GM23338 (cell line): ENCODE measurements at regions not wholly inside any gene's neighbourhood (a gene's known extent, or its start where the extent isn't known, plus 50 kb on each side); places are given as distances from the start of the nearest gene placed in this dataset.

ENCODE experiments used
- ATAC-seq: fragments of 200-7000 bp; cut with Tn5 transposase; 3 replicates; pipeline ENCODE4 v1.9.1; 2020
- DNase-seq: peaks from one replicate; pipeline ENCODE4 v3.0.0-alpha.2; 2015; ENCODE audit warnings: low spot score
- H2AFZ ChIP-seq: fragments of 200-600 bp; sonication (generic); 2 replicates; pipeline ENCODE4 v1.8.0; 2016; ENCODE audit warnings: antibody characterized with exemption, mild to moderate bottlenecking, moderate library complexity
- H3F3A ChIP-seq: fragments of 200-600 bp; sonication (generic); replicated peaks from 2 replicates; pipeline ENCODE4 v1.8.0; 2017; ENCODE audit warnings: antibody characterized with exemption, mixed run types, low read depth
- H3K27ac ChIP-seq: fragments of 200-600 bp; sonication (generic); 2 replicates; pipeline ENCODE4 v1.6.1; 2016; ENCODE audit warnings: low read depth
- H3K27me3 ChIP-seq: fragments of 200-600 bp; sonication (generic); 2 replicates; pipeline ENCODE4 v1.8.0; 2016; ENCODE audit warnings: mild to moderate bottlenecking, mixed run types, moderate library complexity; ENCODE audit not compliant: insufficient read depth
- H3K36me3 ChIP-seq: fragments of 200-600 bp; sonication (generic); 2 replicates; pipeline ENCODE4 v1.8.0; 2016; ENCODE audit warnings: mild to moderate bottlenecking; ENCODE audit not compliant: insufficient read depth
- H3K4me1 ChIP-seq: fragments of 200-600 bp; sonication (generic); 2 replicates; pipeline ENCODE4 v1.8.0; 2016; ENCODE audit warnings: mild to moderate bottlenecking, moderate library complexity; ENCODE audit not compliant: insufficient read depth
- H3K4me2 ChIP-seq: fragments of 200-600 bp; sonication (generic); 2 replicates; pipeline ENCODE4 v1.7.1; 2017; ENCODE audit warnings: mixed run types
- H3K4me3 ChIP-seq: fragments of 200-600 bp; sonication (generic); 2 replicates; pipeline ENCODE4 v1.6.1; 2016; ENCODE audit warnings: mixed run types
- H3K79me2 ChIP-seq: fragments of 200-600 bp; sonication (generic); replicated peaks from 2 replicates; pipeline ENCODE4 v1.8.0; 2017; ENCODE audit warnings: mild to moderate bottlenecking; ENCODE audit not compliant: insufficient read depth
- H3K9me2 ChIP-seq: fragments of 200-600 bp; sonication (generic); 2 replicates; pipeline ENCODE4 v1.8.0; 2017; ENCODE audit not compliant: insufficient read depth
- H4K20me1 ChIP-seq: fragments of 200-600 bp; sonication (generic); replicated peaks from 2 replicates; pipeline ENCODE4 v1.8.0; 2017; ENCODE audit warnings: mild to moderate bottlenecking; ENCODE audit not compliant: insufficient read depth
- H3K27ac Mint-ChIP-seq: 2 replicates; pipeline ENCODE4 v1.8.0; 2020; ENCODE audit warnings: inconsistent platforms, mild to moderate bottlenecking, moderate library complexity, mixed read lengths
- H3K27me3 Mint-ChIP-seq: 3 replicates; pipeline ENCODE4 v1.8.0; 2022; ENCODE audit warnings: low read depth, mild to moderate bottlenecking, moderate library complexity, mixed read lengths, inconsistent platforms; ENCODE audit not compliant: insufficient read depth, poor library complexity
- H3K36me3 Mint-ChIP-seq: 3 replicates; pipeline ENCODE4 v1.8.0; 2021; ENCODE audit warnings: low read depth, mild to moderate bottlenecking, inconsistent platforms, moderate library complexity, mixed read lengths
- H3K4me1 Mint-ChIP-seq: 3 replicates; pipeline ENCODE4 v1.8.0; 2020; ENCODE audit warnings: mild to moderate bottlenecking, inconsistent platforms, mixed read lengths
- H3K4me3 Mint-ChIP-seq: 3 replicates; pipeline ENCODE4 v1.8.0; 2021; ENCODE audit warnings: moderate library complexity, mild to moderate bottlenecking, inconsistent platforms, mixed read lengths
- H3K9me3 Mint-ChIP-seq: 3 replicates; pipeline ENCODE4 v1.8.0; 2020; ENCODE audit warnings: moderate library complexity, mild to moderate bottlenecking, inconsistent platforms, mixed read lengths
- CREB1 ChIP-seq: fragments of 250-450 bp; sonication (Bioruptor Pico); IDR thresholded peaks from 2 replicates; pipeline ENCODE4 v1.5.0; 2020; ENCODE audit warnings: low read depth, mild to moderate bottlenecking, moderate library complexity
- CTCF ChIP-seq, 2 experiments: fragments of 200-600 bp in 1 of 2; sonication (generic) in 1 of 2; conservative IDR thresholded peaks; 2 replicates each; pipeline versions ENCODE4 v1.5.1 to v1.6.1; 2016 to 2017; ENCODE audit warnings: antibody characterized with exemption in 2 of 2, low read depth in 2 of 2, mild to moderate bottlenecking in 2 of 2, moderate library complexity in 1 of 2
- ETS1 ChIP-seq: IDR thresholded peaks from 2 replicates; pipeline ENCODE4 v1.6.1; 2016; ENCODE audit warnings: antibody characterized with exemption
- EZH2 ChIP-seq: fragments of 200-600 bp; sonication (generic); IDR thresholded peaks from one replicate; pipeline ENCODE4 v1.8.0; 2017; ENCODE audit warnings: antibody characterized with exemption, mild to moderate bottlenecking, low read depth; ENCODE audit not compliant: unreplicated experiment
- EZH2phosphoT487 ChIP-seq: fragments of 200-600 bp; sonication (generic); IDR thresholded peaks from one replicate; pipeline ENCODE4 v1.8.1; 2018; ENCODE audit warnings: antibody characterized with exemption; ENCODE audit not compliant: unreplicated experiment
- JUNB ChIP-seq: IDR thresholded peaks from one replicate; pipeline ENCODE4 v1.6.1; 2016; ENCODE audit warnings: antibody characterized with exemption; ENCODE audit not compliant: unreplicated experiment
- NANOG ChIP-seq: IDR thresholded peaks from 2 replicates; pipeline ENCODE4 v1.6.1; 2016; ENCODE audit warnings: antibody characterized with exemption, borderline replicate concordance
- POLR2AphosphoS5 ChIP-seq: IDR thresholded peaks from 2 replicates; pipeline ENCODE4 v1.6.1; 2016; ENCODE audit warnings: antibody characterized with exemption, low read depth
- REST ChIP-seq: IDR thresholded peaks from one replicate; pipeline ENCODE4 v1.6.1; 2018; ENCODE audit warnings: antibody characterized with exemption; ENCODE audit not compliant: unreplicated experiment
- STAT1 ChIP-seq: IDR thresholded peaks from one replicate; pipeline ENCODE4 v1.6.1; 2016; ENCODE audit warnings: antibody characterized with exemption; ENCODE audit not compliant: unreplicated experiment
- ZNF462 ChIP-seq: fragments of 250-450 bp; sonication (Bioruptor Pico); IDR thresholded peaks from 2 replicates; pipeline ENCODE4 v1.5.0; 2020; ENCODE audit warnings: mild to moderate bottlenecking, moderate library complexity

- Histone ChIP-seq H3F3A (no peaks in the 10 kb centered on the region), H3K27ac (no peak overlapping the region), H3K9me2 (no peaks in the 10 kb centered on the region), H4K20me1 (no peaks in the 10 kb centered on the region), H2AFZ (no peak overlapping the region), H3K36me3 (no peaks in the 10 kb centered on the region), H3K4me3 (no peak overlapping the region), H3K79me2 (no peaks in the 10 kb centered on the region), H3K27me3 (no peaks in the 10 kb centered on the region), H3K4me1 (peaks cover 10% of the 10 kb centered on the region), H3K4me2 (no peak overlapping the region)
- Mint-ChIP-seq H3K4me3 (no peak overlapping the region), H3K36me3 (no peaks in the 10 kb centered on the region), H3K9me3 (no peaks in the 10 kb centered on the region), H3K27me3 (peaks cover 8% of the 10 kb centered on the region), H3K4me1 (peaks cover 17% of the 10 kb centered on the region), H3K27ac (no peak overlapping the region)
- TF ChIP-seq REST = no peak
- TF ChIP-seq POLR2AphosphoS5 = no peak
- no peak for TF ChIP-seq STAT1
- no peak for TF ChIP-seq JUNB
- no peak for TF ChIP-seq EZH2phosphoT487
- no peak for TF ChIP-seq CTCF (conservative IDR thresholded peaks at IDR 0.05; ENCODE audit: low read depth in 2 of 2)
- TF ChIP-seq ZNF462 = no peak
- no peak for TF ChIP-seq NANOG
- TF ChIP-seq CREB1 (CRISPR knock-in tag) = no peak
- TF ChIP-seq ETS1 = no peak
- TF ChIP-seq EZH2 = no peak
- no peak for DNase-seq
- ATAC-seq = no peak
Observed at GRCh38 chr7:111668711-111669110, 106.4 kb upstream of the IMMP2L start.
